RKO (cell line): ENCODE measurements at regions not wholly inside any gene's neighbourhood (a gene's known extent, or its start where the extent isn't known, plus 50 kb on each side); places are given as distances from the start of the nearest gene placed in this dataset.
"Not testable (repeated sequence)": the region's sequence is repeated elsewhere in the genome, so short reads cannot be mapped to it uniquely, and the experiment has no call there.

Source experiments
- DNase-seq: peaks from one replicate; pipeline ENCODE4 v3.0.0-alpha.2; 2016; ENCODE audit warnings: low spot score

- no peak for DNase-seq
Measured at GRCh38 chr7:112678626-112679025, 111.6 kb downstream of the TMEM168 start.

GRCh38 chr7:112689466-112690177 lies 100.6 kb downstream of the TMEM168 start:
- DNase-seq = not testable (repeated sequence)

- DNase-seq = no peak
Measured at GRCh38 chr7:112692333-112692732, 97.9 kb downstream of the TMEM168 start.

- DNase-seq = not testable (repeated sequence)
Measured at GRCh38 chr7:112697211-112697610, 93.0 kb downstream of the TMEM168 start.

GRCh38 chr7:112699725-112700513 lies 90.3 kb downstream of the TMEM168 start:
- no peak for DNase-seq

- no peak for DNase-seq
Measured at GRCh38 chr7:112701456-112701855, 88.7 kb downstream of the TMEM168 start.

GRCh38 chr7:112707655-112708054 lies 82.5 kb downstream of the TMEM168 start:
- no peak for DNase-seq

- peak; percentile 29 for DNase-seq
Measured at GRCh38 chr7:112708236-112708635, 82.0 kb downstream of the TMEM168 start.
